ENCODE measurements at regions not wholly inside any gene's neighbourhood (a gene's known extent, or its start where the extent isn't known, plus 50 kb on each side); places are given as distances from the start of the nearest gene placed in this dataset.

DNA sequence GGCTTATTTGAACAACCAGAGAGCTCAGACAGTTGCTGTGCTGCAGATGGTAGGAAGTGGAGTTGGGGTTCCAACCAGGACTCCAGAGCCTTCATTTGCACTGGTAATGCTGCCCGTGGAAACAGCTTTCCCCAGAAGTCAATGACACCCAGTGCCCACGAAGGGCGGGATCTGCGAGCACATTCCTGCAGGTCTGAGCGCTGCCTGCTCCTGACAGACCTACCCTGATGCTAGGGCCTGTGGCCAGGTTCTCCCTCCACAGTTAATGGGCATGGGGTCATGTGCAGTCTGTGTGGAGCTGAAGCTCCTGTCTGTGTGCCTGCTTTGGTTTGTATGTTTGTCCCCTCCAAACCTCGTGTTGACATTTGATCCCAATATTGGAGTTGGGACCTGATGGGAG lies 299.0 kb upstream of the HS6ST1 start:
- TF ChIP-seq, protein P1, sequence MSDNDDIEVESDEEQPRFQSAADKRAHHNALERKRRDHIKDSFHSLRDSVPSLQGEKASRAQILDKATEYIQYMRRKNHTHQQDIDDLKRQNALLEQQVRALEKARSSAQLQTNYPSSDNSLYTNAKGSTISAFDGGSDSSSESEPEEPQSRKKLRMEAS (IDR thresholded peaks at IDR 0.05; ENCODE audit: insufficient read depth, insufficient read length), result no peak
- TF ChIP-seq MYC (IDR thresholded peaks at IDR 0.05; ENCODE audit: low read depth, low read length), result no peak
- no peak for TF ChIP-seq JUN (IDR thresholded peaks at IDR 0.05; ENCODE audit: borderline replicate concordance, insufficient read depth, insufficient read length, low read depth)
- TF ChIP-seq FOS (IDR thresholded peaks at IDR 0.05; ENCODE audit: borderline replicate concordance, insufficient read depth, low read length), result no peak
- TF ChIP-seq EZH2 (IDR thresholded peaks at IDR 0.05; ENCODE audit: borderline replicate concordance, low read depth, low read length, severe bottlenecking), result no peak
- no peak for TF ChIP-seq CTCF (IDR thresholded peaks at IDR 0.05; ENCODE audit: extremely low read depth in 1 of 2, insufficient read depth in 1 of 2, low read depth in 1 of 2, low read length in 2 of 2)
- TF ChIP-seq POLR2AphosphoS5 (IDR thresholded peaks at IDR 0.05; ENCODE audit: insufficient read depth, low read depth, low read length), result no peak
- BruUV-seq (replicated peaks), result no TSS peak
- Histone ChIP-seq H3K9ac (replicated peaks; ENCODE audit: extremely low read depth, insufficient read depth, low read length) (no peak overlapping the region), H3K9me1 (replicated peaks; ENCODE audit: control insufficient read depth, extremely low read depth, insufficient read depth, low read length) (no peaks in the 10 kb centered on the region), H3K4me2 (ENCODE audit: insufficient read depth, low read length) (no peak overlapping the region), H3K4me3 (replicated peaks in 1 of 3; ENCODE audit: insufficient read depth in 1 of 3, low read depth in 1 of 3, low read length in 3 of 3) (no peak overlapping the region), H3K4me1 (ENCODE audit: control insufficient read depth, extremely low read depth, insufficient read depth, low read length) (no peaks in the 10 kb centered on the region), H3K27me3 (ENCODE audit: control insufficient read depth in 2 of 2, insufficient read depth in 2 of 2, low read length in 2 of 2) (no peaks in the 10 kb centered on the region), H3K79me2 (ENCODE audit: control insufficient read depth, insufficient read depth, low read length) (no peaks in the 10 kb centered on the region), H3K36me3 (ENCODE audit: control insufficient read depth in 2 of 2, extremely low read depth in 1 of 2, insufficient read depth in 2 of 2, low read length in 2 of 2) (no peaks in the 10 kb centered on the region), H3K27ac (ENCODE audit: insufficient read depth, low read depth, low read length) (no peak overlapping the region), H3K9me3 (replicated peaks; ENCODE audit: control insufficient read depth, insufficient read depth, low read length) (no peaks in the 10 kb centered on the region), H2AFZ (ENCODE audit: low read depth, low read length) (no peak overlapping the region), H4K20me1 (replicated peaks; ENCODE audit: control insufficient read depth, extremely low read depth, insufficient read depth, low read length) (no peaks in the 10 kb centered on the region)
- DNase-seq (ENCODE audit: low read depth, low spot score), result no peak
- ChIA-PET POLR2A (no interaction called here), CTCF (interaction anchor here (0.6 kb wide), 1 partner anchor 101 kb away, joined by 4 read pairs; no protein-coding TSS in a partner anchor)
- dilution Hi-C loops (cut with MboI; ENCODE audit: extremely low pct_ligation_motif_present, low sequenced_read_pairs) (no loop called here), intact Hi-C loops (cut with micrococcal nuclease) (no loop called here)
- no peak for FAIRE-seq
